DOHH2 (cell line): ENCODE measurements at regions not wholly inside any gene's neighbourhood (a gene's known extent, or its start where the extent isn't known, plus 50 kb on each side); places are given as distances from the start of the nearest gene placed in this dataset.

Experiments
- H3F3A ChIP-seq: fragments of 200-600 bp; sonication (generic), shearing (Covaris generic); 2 replicates; pipeline ENCODE4 v1.6.0; 2016; ENCODE audit warnings: antibody characterized with exemption, mild to moderate bottlenecking; ENCODE audit not compliant: control insufficient read depth, insufficient read depth
- H3K27ac ChIP-seq: fragments of 200-600 bp; sonication (generic); 2 replicates; pipeline ENCODE4 v1.5.1; 2014; ENCODE audit warnings: low read depth, mild to moderate bottlenecking, low read length, moderate library complexity
- H3K27me3 ChIP-seq: fragments of 200-600 bp; sonication (generic); 2 replicates; pipeline ENCODE4 v1.6.1; 2014; ENCODE audit warnings: mild to moderate bottlenecking, low read length, mixed read lengths; ENCODE audit not compliant: control insufficient read depth
- H3K36me3 ChIP-seq: fragments of 200-600 bp; sonication (generic); 2 replicates; pipeline ENCODE4 v1.6.1; 2014; ENCODE audit warnings: mild to moderate bottlenecking, low read length, moderate library complexity, mixed read lengths; ENCODE audit not compliant: control insufficient read depth
- H3K4me1 ChIP-seq: fragments of 200-600 bp; sonication (generic); 2 replicates; pipeline ENCODE4 v1.6.1; 2014; ENCODE audit warnings: mild to moderate bottlenecking, low read length, mixed read lengths; ENCODE audit not compliant: control insufficient read depth
- H3K4me2 ChIP-seq: fragments of 200-600 bp; sonication (generic); 2 replicates; pipeline ENCODE4 v1.6.0; 2014; ENCODE audit warnings: mild to moderate bottlenecking, low read length, moderate library complexity
- H3K4me3 ChIP-seq: fragments of 200-600 bp; sonication (generic); 2 replicates; pipeline ENCODE4 v1.5.1; 2014; ENCODE audit warnings: mild to moderate bottlenecking, low read length, mixed read lengths
- H3K79me2 ChIP-seq: fragments of 200-600 bp; sonication (generic); 2 replicates; pipeline ENCODE4 v1.6.1; 2014; ENCODE audit warnings: mild to moderate bottlenecking, low read length, mixed read lengths; ENCODE audit not compliant: control insufficient read depth
- H3K9me2 ChIP-seq: fragments of 200-600 bp; sonication (generic); replicated peaks from 2 replicates; pipeline ENCODE4 v1.6.1; 2014; ENCODE audit warnings: mild to moderate bottlenecking, low read length, mixed read lengths; ENCODE audit not compliant: control insufficient read depth
- H3K9me3 ChIP-seq: fragments of 200-600 bp; sonication (generic); 2 replicates; pipeline ENCODE4 v1.6.1; 2014; ENCODE audit warnings: antibody characterized with exemption, low read length, mixed read lengths; ENCODE audit not compliant: control insufficient read depth, insufficient read depth
- H4K20me1 ChIP-seq: fragments of 200-600 bp; sonication (generic); 2 replicates; pipeline ENCODE4 v1.6.0; 2014; ENCODE audit warnings: low read depth, mild to moderate bottlenecking, antibody characterized with exemption, low read length, moderate library complexity; ENCODE audit not compliant: control insufficient read depth, insufficient read depth
- EZH2phosphoT487 ChIP-seq: fragments of 200-600 bp; sonication (generic); IDR thresholded peaks from 2 replicates; pipeline ENCODE4 v1.6.1; 2017; ENCODE audit warnings: borderline replicate concordance, mild to moderate bottlenecking, antibody characterized with exemption, low read length, moderate library complexity, mixed read lengths
- TF ChIP-seq, protein P1 (sequence below): fragments of 200-600 bp; sonication (generic); IDR thresholded peaks from one replicate; pipeline ENCODE4 v1.5.1; 2014; ENCODE audit warnings: antibody characterized with exemption, mild to moderate bottlenecking, low read depth, low read length; ENCODE audit not compliant: poor library complexity, severe bottlenecking

DNA sequence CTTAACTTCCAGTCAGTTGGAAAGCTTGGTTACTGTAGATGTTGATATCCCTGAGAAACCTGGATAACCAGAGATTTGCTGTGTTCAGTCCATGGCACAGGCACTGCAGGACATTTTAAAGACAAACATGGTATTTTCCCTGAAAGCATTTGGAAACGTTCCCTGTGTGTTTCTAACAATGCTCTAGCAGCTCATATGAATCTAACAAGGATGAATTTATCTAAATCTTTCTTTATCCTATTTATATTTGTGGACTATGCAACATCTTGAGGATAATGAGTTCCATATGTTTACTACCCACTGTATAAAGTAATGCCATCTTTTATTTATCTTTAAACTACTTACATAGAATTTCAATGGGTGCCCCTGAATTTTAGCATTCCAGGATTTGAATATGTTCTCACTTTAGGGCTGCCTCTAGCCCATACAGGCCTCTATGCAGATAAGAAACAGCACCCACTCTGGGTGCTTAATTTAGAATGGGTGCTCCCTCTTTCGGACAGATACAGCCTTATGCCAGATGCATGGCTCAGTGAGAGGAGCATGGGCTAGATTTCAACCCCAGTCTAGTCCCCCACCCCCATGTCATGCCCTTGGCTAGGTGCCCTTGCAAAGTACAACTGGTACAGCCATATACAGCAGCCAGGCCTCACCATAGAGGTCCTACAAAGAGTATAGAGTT is 50.6 kb upstream of the NEMP2 start:
- Histone ChIP-seq H3K36me3 (no peaks in the 10 kb centered on the region), H4K20me1 (no peaks in the 10 kb centered on the region), H3K4me3 (no peak overlapping the region), H3K27ac (no peak overlapping the region), H3F3A (no peaks in the 10 kb centered on the region), H3K9me3 (no peaks in the 10 kb centered on the region), H3K79me2 (no peaks in the 10 kb centered on the region), H3K4me2 (no peak overlapping the region), H3K9me2 (no peaks in the 10 kb centered on the region), H3K4me1 (no peaks in the 10 kb centered on the region), H3K27me3 (no peaks in the 10 kb centered on the region)
- TF ChIP-seq, protein P1, sequence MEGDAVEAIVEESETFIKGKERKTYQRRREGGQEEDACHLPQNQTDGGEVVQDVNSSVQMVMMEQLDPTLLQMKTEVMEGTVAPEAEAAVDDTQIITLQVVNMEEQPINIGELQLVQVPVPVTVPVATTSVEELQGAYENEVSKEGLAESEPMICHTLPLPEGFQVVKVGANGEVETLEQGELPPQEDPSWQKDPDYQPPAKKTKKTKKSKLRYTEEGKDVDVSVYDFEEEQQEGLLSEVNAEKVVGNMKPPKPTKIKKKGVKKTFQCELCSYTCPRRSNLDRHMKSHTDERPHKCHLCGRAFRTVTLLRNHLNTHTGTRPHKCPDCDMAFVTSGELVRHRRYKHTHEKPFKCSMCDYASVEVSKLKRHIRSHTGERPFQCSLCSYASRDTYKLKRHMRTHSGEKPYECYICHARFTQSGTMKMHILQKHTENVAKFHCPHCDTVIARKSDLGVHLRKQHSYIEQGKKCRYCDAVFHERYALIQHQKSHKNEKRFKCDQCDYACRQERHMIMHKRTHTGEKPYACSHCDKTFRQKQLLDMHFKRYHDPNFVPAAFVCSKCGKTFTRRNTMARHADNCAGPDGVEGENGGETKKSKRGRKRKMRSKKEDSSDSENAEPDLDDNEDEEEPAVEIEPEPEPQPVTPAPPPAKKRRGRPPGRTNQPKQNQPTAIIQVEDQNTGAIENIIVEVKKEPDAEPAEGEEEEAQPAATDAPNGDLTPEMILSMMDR: no peak
- TF ChIP-seq EZH2phosphoT487: no peak

GRCh38 chr2:190587106-190587505 is 52.6 kb upstream of the NEMP2 start:
- H4K20me1 ChIP-seq: no peaks in the 10 kb centered on the region
- no peaks in the 10 kb centered on the region for H3K4me1 ChIP-seq
- H3F3A ChIP-seq: no peaks in the 10 kb centered on the region
- TF ChIP-seq EZH2phosphoT487: no peak
- TF ChIP-seq, protein P1: no peak
- no peaks in the 10 kb centered on the region for H3K79me2 ChIP-seq
- no peak overlapping the region for H3K27ac ChIP-seq
- no peak overlapping the region for H3K4me2 ChIP-seq
- H3K4me3 ChIP-seq: no peak overlapping the region
- no peaks in the 10 kb centered on the region for H3K36me3 ChIP-seq
- H3K9me3 ChIP-seq: no peaks in the 10 kb centered on the region
- no peaks in the 10 kb centered on the region for H3K9me2 ChIP-seq
- no peaks in the 10 kb centered on the region for H3K27me3 ChIP-seq

DNA sequence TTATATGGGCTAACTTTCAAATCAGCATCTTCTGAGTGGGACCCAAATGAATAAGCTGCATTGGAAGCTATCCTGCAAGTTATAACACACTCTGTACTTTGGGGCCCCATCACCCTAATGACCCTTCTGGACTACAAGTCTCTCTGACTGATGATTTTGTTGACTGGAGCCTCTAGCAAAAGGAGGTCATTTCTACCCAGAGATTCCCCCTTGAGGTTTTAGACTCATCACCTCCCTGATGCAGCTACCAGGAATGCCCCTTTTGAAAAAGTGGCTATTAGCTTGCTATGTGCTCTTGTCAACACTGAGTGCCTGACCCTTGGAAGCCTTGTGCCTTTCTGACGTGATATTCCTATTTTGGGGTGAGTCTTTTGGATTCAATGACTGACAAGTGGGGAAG is 54.5 kb upstream of the NEMP2 start:
- Histone ChIP-seq H3K4me1 (no peaks in the 10 kb centered on the region), H3K27ac (no peak overlapping the region), H3K4me2 (no peak overlapping the region), H3K9me2 (no peaks in the 10 kb centered on the region), H3K27me3 (no peaks in the 10 kb centered on the region), H4K20me1 (no peaks in the 10 kb centered on the region), H3F3A (no peaks in the 10 kb centered on the region), H3K79me2 (no peaks in the 10 kb centered on the region), H3K9me3 (no peaks in the 10 kb centered on the region), H3K4me3 (no peak overlapping the region), H3K36me3 (no peaks in the 10 kb centered on the region)
- TF ChIP-seq, protein P1: no peak
- TF ChIP-seq EZH2phosphoT487: no peak
